ENCODE measurements at regions not wholly inside any gene's neighbourhood (a gene's known extent, or its start where the extent isn't known, plus 50 kb on each side); places are given as distances from the start of the nearest gene placed in this dataset.

DNA sequence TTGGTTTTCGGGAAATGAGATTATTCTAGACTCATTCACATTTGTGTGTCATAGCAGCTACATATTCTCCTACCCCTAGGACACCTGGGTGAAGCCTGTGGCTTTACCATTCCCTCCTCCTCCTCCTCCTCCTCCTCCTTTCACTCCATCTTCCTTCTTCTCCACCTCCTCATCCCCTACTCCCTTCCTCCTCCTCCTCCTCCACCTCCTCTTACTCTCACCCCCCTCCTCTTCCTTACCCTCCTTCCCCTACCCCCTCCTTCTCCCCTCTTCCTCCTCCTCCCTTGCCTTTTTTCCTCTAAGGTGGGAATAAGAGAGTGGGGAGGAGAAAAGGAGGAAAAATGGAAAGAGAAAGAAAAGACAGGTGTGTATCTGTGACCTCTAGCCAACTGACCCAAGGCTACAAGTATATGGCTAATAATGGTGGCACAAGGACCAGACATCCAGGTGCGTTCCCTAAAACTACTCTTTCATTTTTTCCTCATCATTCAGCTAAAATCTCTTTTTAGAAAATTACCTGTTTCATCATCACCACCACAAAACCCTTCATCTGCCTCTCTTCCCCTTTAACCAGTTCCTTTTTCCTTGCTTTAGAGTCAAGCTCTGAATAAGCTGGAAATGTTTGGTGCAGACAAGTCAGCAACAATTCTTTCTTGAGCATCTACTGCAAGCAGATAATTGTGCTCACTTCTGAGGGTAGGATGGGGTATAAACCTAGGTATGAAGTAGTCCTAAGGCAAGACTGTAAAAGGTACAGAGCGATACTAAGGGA, 149.8 kb upstream of the FOXN3 start:
- WGBS, 2 experiments (ENCODE audit: insufficient coverage in 2 of 2), result 68 to 72% methylated on average over 2 of the region's 3 CpGs
- no peak overlapping the region for H3K27ac ChIP-seq (ENCODE audit: low read depth, low read length, severe bottlenecking)
- no peaks in the 10 kb centered on the region for H3K9me3 ChIP-seq (ENCODE audit: control insufficient read depth, low read length)
- H3K4me3 ChIP-seq (ENCODE audit: extremely low read depth, insufficient read depth, low read length, poor library complexity, severe bottlenecking), result no peak overlapping the region
- no peaks in the 10 kb centered on the region for H3K4me1 ChIP-seq (ENCODE audit: control insufficient read depth, insufficient read depth, low read length, poor library complexity, severe bottlenecking)
- H3K36me3 ChIP-seq (ENCODE audit: control insufficient read depth, insufficient read depth, low read length), result no peaks in the 10 kb centered on the region

- Histone ChIP-seq H3K4me3 (ENCODE audit: extremely low read depth, insufficient read depth, low read length, poor library complexity, severe bottlenecking) (no peak overlapping the region), H3K36me3 (ENCODE audit: control insufficient read depth, insufficient read depth, low read length) (no peaks in the 10 kb centered on the region)
- 96 to 100% methylated on average over 2 to 3 of the region's 5 CpGs for WGBS, 2 experiments (ENCODE audit: insufficient coverage in 2 of 2)
These were observed 149.1 kb upstream of the FOXN3 start for GRCh38 chr14:89566180-89566579.

DNA sequence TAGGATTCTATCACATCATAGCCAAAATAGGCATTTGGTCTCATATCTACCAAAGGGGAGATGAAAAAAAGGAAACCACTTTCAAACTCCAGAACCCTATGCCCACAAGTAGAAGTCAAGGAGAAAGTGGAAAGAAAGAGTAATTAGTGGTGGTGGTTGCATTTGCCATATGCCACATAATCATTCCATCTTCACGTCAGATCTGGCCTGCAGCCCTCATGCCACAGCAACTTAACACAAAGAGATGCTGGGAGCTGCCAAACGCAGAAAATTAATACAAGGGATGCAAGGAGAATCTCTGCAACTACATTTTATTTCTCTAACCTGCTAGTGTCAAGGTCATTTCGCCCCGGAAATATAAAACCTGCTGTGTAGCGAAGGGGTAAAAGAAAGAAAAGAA, 148.6 kb upstream of the FOXN3 start:
- Histone ChIP-seq H3K4me3 (ENCODE audit: extremely low read depth, insufficient read depth, low read length, poor library complexity, severe bottlenecking) (no peak overlapping the region), H3K4me1 (ENCODE audit: control insufficient read depth, insufficient read depth, low read length, poor library complexity, severe bottlenecking) (no peaks in the 10 kb centered on the region), H3K9me3 (ENCODE audit: control insufficient read depth, low read length) (no peaks in the 10 kb centered on the region), H3K36me3 (ENCODE audit: control insufficient read depth, insufficient read depth, low read length) (no peaks in the 10 kb centered on the region), H3K27ac (ENCODE audit: low read depth, low read length, severe bottlenecking) (no peak overlapping the region)
- WGBS, 2 experiments (ENCODE audit: insufficient coverage in 2 of 2), result 100% methylated on average over 3 of the region's 5 CpGs

More at GRCh38 chr14:89566180-89566579, 149.1 kb upstream of the FOXN3 start:
- H3K9me3 ChIP-seq (ENCODE audit: control insufficient read depth, low read length), result no peaks in the 10 kb centered on the region
- no peak overlapping the region for H3K27ac ChIP-seq (ENCODE audit: low read depth, low read length, severe bottlenecking)
- H3K4me1 ChIP-seq (ENCODE audit: control insufficient read depth, insufficient read depth, low read length, poor library complexity, severe bottlenecking), result no peaks in the 10 kb centered on the region

DNA sequence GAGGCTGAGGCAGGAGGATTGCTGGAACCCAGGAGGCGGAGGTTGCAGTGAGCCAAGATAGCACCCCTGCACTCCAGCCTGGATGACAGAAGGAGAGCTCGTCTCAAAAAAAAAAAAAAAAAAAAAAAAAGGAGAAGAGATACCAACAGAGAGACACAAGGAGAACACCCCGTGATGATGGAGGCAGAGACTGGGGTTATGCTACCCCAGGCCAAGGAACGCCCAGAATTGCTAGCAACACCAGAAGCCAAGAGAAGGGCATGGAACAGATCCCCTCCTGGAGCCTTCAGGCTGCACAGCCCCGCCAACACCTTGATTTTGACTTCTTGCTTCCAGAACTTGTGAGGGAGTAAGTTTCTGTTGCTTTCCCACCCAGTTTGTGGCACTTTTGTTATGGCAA, 148.0 kb upstream of the FOXN3 start:
- Histone ChIP-seq H3K4me3 (ENCODE audit: extremely low read depth, insufficient read depth, low read length, poor library complexity, severe bottlenecking) (no peak overlapping the region), H3K27ac (ENCODE audit: low read depth, low read length, severe bottlenecking) (no peak overlapping the region), H3K9me3 (ENCODE audit: control insufficient read depth, low read length) (no peaks in the 10 kb centered on the region), H3K4me1 (ENCODE audit: control insufficient read depth, insufficient read depth, low read length, poor library complexity, severe bottlenecking) (no peaks in the 10 kb centered on the region), H3K36me3 (ENCODE audit: control insufficient read depth, insufficient read depth, low read length) (no peaks in the 10 kb centered on the region)
- 74 to 94% methylated on average over 2 to 5 of the region's 5 CpGs for WGBS, 2 experiments (ENCODE audit: insufficient coverage in 2 of 2)

DNA sequence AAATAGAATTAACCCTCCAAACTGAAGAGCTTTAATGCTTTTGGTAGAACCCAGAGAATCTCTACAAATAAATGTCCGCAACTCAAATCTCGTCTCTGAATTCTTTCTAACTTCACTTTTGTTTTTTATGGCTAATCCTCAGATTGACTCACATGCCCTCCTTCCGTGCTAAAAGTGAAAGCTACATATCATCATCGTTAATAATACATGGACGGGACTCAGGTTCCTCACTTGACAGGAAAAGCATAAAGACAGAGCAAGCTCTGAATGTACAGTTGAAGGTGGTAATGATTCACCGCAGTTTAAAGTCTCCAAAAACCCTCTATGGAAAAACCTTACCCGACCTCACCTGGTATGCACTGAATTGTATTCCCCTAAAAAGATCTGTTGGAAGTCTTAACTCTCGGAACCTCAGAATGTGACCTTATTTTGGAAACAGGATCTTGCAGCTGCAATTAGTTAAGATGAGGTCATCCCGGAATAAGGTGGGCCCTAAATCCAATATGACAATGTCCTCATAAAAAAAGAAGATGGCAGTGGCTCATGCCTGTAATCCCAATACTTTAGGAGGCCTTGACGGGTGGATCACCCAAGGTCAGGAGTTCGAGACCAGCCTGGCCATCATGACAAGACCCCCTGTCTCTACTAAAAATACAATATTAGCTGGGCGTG, 147.4 kb upstream of the FOXN3 start:
- Histone ChIP-seq H3K4me1 (ENCODE audit: control insufficient read depth, insufficient read depth, low read length, poor library complexity, severe bottlenecking) (no peaks in the 10 kb centered on the region), H3K27ac (ENCODE audit: low read depth, low read length, severe bottlenecking) (no peak overlapping the region), H3K4me3 (ENCODE audit: extremely low read depth, insufficient read depth, low read length, poor library complexity, severe bottlenecking) (no peak overlapping the region), H3K36me3 (ENCODE audit: control insufficient read depth, insufficient read depth, low read length) (no peaks in the 10 kb centered on the region), H3K9me3 (ENCODE audit: control insufficient read depth, low read length) (no peaks in the 10 kb centered on the region)
- 86 to 90% methylated on average over 8 to 12 of the region's 12 CpGs for WGBS, 2 experiments (ENCODE audit: insufficient coverage in 2 of 2)

DNA sequence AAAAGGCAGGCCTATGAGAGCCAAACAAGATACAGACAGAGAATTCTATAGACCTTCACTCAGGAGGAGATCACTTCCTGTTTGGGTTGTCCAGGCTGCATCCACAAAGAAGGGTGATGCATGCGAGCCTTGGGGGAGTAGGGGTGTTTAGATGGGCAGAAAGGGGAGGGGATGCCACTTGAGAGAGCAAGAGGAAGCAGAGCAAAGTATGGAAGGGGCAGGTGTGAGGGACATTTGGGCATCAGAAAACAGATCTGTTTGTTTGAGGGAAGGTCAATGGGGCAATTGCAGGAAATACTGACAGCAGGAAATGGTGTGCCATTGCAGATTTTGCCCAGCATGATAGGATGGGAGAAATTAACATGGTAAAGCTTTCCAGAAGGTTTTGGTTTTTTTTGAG, 146.4 kb upstream of the FOXN3 start:
- H3K4me3 ChIP-seq (ENCODE audit: extremely low read depth, insufficient read depth, low read length, poor library complexity, severe bottlenecking), result no peak overlapping the region
- H3K9me3 ChIP-seq (ENCODE audit: control insufficient read depth, low read length), result no peaks in the 10 kb centered on the region
- WGBS, 2 experiments (ENCODE audit: insufficient coverage in 2 of 2), result 33 to 93% methylated on average over 1 of the region's 1 CpG
- no peaks in the 10 kb centered on the region for H3K36me3 ChIP-seq (ENCODE audit: control insufficient read depth, insufficient read depth, low read length)
- no peak overlapping the region for H3K27ac ChIP-seq (ENCODE audit: low read depth, low read length, severe bottlenecking)
- no peaks in the 10 kb centered on the region for H3K4me1 ChIP-seq (ENCODE audit: control insufficient read depth, insufficient read depth, low read length, poor library complexity, severe bottlenecking)

- Histone ChIP-seq H3K4me1 (ENCODE audit: control insufficient read depth, insufficient read depth, low read length, poor library complexity, severe bottlenecking) (peaks cover 24% of the 10 kb centered on the region), H3K9me3 (ENCODE audit: control insufficient read depth, low read length) (no peaks in the 10 kb centered on the region), H3K27ac (ENCODE audit: low read depth, low read length, severe bottlenecking) (no peak overlapping the region), H3K36me3 (ENCODE audit: control insufficient read depth, insufficient read depth, low read length) (peaks cover 2% of the 10 kb centered on the region), H3K4me3 (ENCODE audit: extremely low read depth, insufficient read depth, low read length, poor library complexity, severe bottlenecking) (no peak overlapping the region)
- 92 to 95% methylated on average over 3 of the region's 7 CpGs for WGBS, 2 experiments (ENCODE audit: insufficient coverage in 2 of 2)
These were observed 134.9 kb upstream of the FOXN3 start for GRCh38 chr14:89551955-89552354.

GRCh38 chr14:89551432-89551831, 134.4 kb upstream of the FOXN3 start:
- Histone ChIP-seq H3K4me3 (ENCODE audit: extremely low read depth, insufficient read depth, low read length, poor library complexity, severe bottlenecking) (no peak overlapping the region), H3K4me1 (ENCODE audit: control insufficient read depth, insufficient read depth, low read length, poor library complexity, severe bottlenecking) (peaks cover 24% of the 10 kb centered on the region), H3K9me3 (ENCODE audit: control insufficient read depth, low read length) (no peaks in the 10 kb centered on the region), H3K36me3 (ENCODE audit: control insufficient read depth, insufficient read depth, low read length) (no peaks in the 10 kb centered on the region), H3K27ac (ENCODE audit: low read depth, low read length, severe bottlenecking) (peak overlapping the region; percentile 69)
- WGBS, 2 experiments (ENCODE audit: insufficient coverage in 2 of 2), result 92% methylated on average over 4 to 6 of the region's 6 CpGs

DNA sequence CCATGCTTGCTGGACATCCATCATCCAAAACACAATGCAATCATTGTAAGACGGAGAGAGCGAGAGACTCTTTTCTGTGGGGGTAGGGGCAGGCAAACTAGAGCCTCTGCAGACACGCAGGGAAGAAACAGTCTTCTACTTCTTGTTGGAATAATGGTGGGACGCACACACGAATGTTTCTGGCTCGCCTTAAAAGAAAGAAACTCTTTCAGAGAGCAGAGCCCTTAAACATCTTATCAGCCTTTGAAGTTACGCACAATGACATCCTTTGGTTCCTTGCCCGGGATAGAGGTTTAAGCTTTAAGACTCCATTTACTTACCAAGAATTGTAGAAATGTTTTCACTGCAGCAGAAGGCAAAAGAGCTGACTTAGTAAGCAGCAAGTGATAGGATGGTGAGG, 133.8 kb upstream of the FOXN3 start:
- no peak overlapping the region for H3K4me3 ChIP-seq (ENCODE audit: extremely low read depth, insufficient read depth, low read length, poor library complexity, severe bottlenecking)
- H3K36me3 ChIP-seq (ENCODE audit: control insufficient read depth, insufficient read depth, low read length), result no peaks in the 10 kb centered on the region
- 85 to 88% methylated on average over 5 to 8 of the region's 8 CpGs for WGBS, 2 experiments (ENCODE audit: insufficient coverage in 2 of 2)
- peak overlapping the region; percentile 69 for H3K27ac ChIP-seq (ENCODE audit: low read depth, low read length, severe bottlenecking)
- no peaks in the 10 kb centered on the region for H3K9me3 ChIP-seq (ENCODE audit: control insufficient read depth, low read length)
- H3K4me1 ChIP-seq (ENCODE audit: control insufficient read depth, insufficient read depth, low read length, poor library complexity, severe bottlenecking), result peaks cover 24% of the 10 kb centered on the region

DNA sequence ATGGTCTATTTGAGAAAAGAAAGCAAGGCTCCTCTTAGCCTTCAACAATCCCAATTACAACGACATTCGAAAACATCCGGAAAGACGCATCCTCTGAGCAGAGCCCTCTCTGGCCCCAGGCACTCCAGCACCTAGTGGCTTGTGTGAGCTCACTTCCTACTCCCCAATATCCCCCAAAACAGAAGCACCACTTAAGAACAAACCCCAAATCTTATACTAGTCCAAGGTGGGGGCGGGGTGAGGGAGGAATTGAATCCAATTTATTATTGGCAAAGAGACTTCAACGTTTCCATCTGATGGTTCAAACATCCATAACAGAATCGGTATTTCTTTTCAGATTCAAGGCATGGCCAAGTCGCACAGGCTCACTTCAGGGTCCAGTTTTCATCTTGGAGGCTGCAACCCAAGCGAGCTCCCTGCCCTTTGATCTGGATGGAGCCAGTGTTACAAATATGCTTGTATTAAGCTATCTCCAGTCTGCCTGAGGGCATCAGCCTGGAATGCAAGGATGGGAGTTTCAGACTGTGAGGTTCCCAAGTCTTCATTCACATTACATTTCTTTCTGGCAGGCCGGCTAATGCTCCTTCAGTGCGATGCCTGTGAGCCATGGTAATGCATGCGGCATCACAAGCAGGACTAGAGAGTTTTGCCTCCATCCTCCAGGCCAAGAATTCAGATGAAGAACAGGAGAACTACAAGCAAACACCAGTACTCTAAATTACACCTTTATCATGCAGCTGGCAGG, 132.5 kb upstream of the FOXN3 start:
- Histone ChIP-seq H3K36me3 (ENCODE audit: control insufficient read depth, insufficient read depth, low read length) (no peaks in the 10 kb centered on the region), H3K4me3 (ENCODE audit: extremely low read depth, insufficient read depth, low read length, poor library complexity, severe bottlenecking) (no peak overlapping the region), H3K27ac (ENCODE audit: low read depth, low read length, severe bottlenecking) (peak overlapping the region; percentile 54), H3K9me3 (ENCODE audit: control insufficient read depth, low read length) (no peaks in the 10 kb centered on the region), H3K4me1 (ENCODE audit: control insufficient read depth, insufficient read depth, low read length, poor library complexity, severe bottlenecking) (peaks cover 24% of the 10 kb centered on the region)
- 68 to 85% methylated on average over 5 to 6 of the region's 12 CpGs for WGBS, 2 experiments (ENCODE audit: insufficient coverage in 2 of 2)

All from mesodermal cell (in vitro differentiated cells).